Heart left ventricle (tissue), 16 donors: ENCODE measurements at regions not wholly inside any gene's neighbourhood (a gene's known extent, or its start where the extent isn't known, plus 50 kb on each side); places are given as distances from the start of the nearest gene placed in this dataset.
"Not testable (repeated sequence)": the region's sequence is repeated elsewhere in the genome, so short reads cannot be mapped to it uniquely, and the experiment has no call there.

Experiments
- ATAC-seq, 4 donors: fragments of 200-7000 bp; cut with Tn5 transposase; one replicate each; pipeline ENCODE4 v1.9.1; 2020 to 2022; ENCODE audit warnings: moderate library complexity in 4 of 4, mild to moderate bottlenecking in 3 of 4, moderate number of reproducible peaks in 1 of 4
- DNase-seq, 5 donors: peaks; one replicate each; pipeline ENCODE4 v3.0.0-alpha.2; 2020
- H3K27ac ChIP-seq, 12 donors: fragments of 200-600 bp; sonication (generic) in 4 of 12; one replicate each; pipeline versions ENCODE4 v1.5.0 to v1.8.0; 2016 to 2022; ENCODE audit warnings: mild to moderate bottlenecking in 2 of 12
- H3K27me3 ChIP-seq, 9 donors: fragments of 200-600 bp; sonication (generic) in 2 of 9; one replicate each; pipeline versions ENCODE4 v1.5.1 to v1.8.0; 2016 to 2022; ENCODE audit warnings: mild to moderate bottlenecking in 3 of 9
- H3K36me3 ChIP-seq, 9 donors: fragments of 200-600 bp; sonication (generic) in 2 of 9; one replicate each; pipeline versions ENCODE4 v1.5.0 to v1.8.0; 2018 to 2022; ENCODE audit warnings: mild to moderate bottlenecking in 2 of 9
- H3K4me1 ChIP-seq, 12 donors: fragments of 200-600 bp; sonication (generic) in 4 of 12; one replicate each; pipeline versions ENCODE4 v1.5.0 to v1.8.0; 2016 to 2022; ENCODE audit warnings: mild to moderate bottlenecking in 3 of 12
- H3K4me3 ChIP-seq, 12 donors: fragments of 200-600 bp; sonication (generic) in 4 of 12; one replicate each; pipeline versions ENCODE4 v1.5.0 to v1.8.0; 2017 to 2022; ENCODE audit warnings: mild to moderate bottlenecking in 9 of 12, moderate library complexity in 4 of 12
- H3K9me3 ChIP-seq, 12 donors: fragments of 200-600 bp; sonication (generic) in 4 of 12; one replicate each; pipeline versions ENCODE4 v1.5.0 to v1.8.0; 2016 to 2022; ENCODE audit warnings: mild to moderate bottlenecking in 1 of 12
- CTCF ChIP-seq, 12 donors: fragments of 200-600 bp; sonication (generic) in 4 of 12; IDR thresholded peaks; one replicate each; pipeline versions ENCODE4 v1.5.0 to v1.8.0; 2018 to 2022; ENCODE audit warnings: antibody characterized with exemption in 12 of 12, mild to moderate bottlenecking in 5 of 12
- POLR2A ChIP-seq, 2 donors: fragments of 450-650 bp; IDR thresholded peaks; one replicate each; pipeline ENCODE4 v1.6.1; 2017; ENCODE audit warnings: antibody characterized with exemption in 2 of 2, mild to moderate bottlenecking in 2 of 2, moderate library complexity in 2 of 2
- WGBS, 4 donors: extraction: QIAGEN DNeasy Blood & Tissue Kit in 2 of 4; methylation state at CpG; one replicate each; pipeline versions ENCODE4 v1.1.5 to v1.1.7; 2013 to 2018; 5-methylcytosine and 5-hydroxymethylcytosine counted together
- intact Hi-C, 10 donors: fragments of 100-400 bp; cut with DNase I; formaldehyde crosslinking; loops; one replicate each; pipeline versions ENCODE4 v1.11.1 to v1.14.2; 2022
- donor health status: ischemic (EF 13 %, LVEDD 7.1; RV severe dilation, severe dysfunction).
- donor health status: healthy with polysubstance abuse.
- donor health status: DM: no; HTN: yes; CAD: no.
- donor health status: DM: no; HTN: no; CAD: no.
- donor health status: ischemic (EF 25% LVEDD 6.9; RV normal size, moderate dysfunction).
- donor health status: ischemic (EF 25% LVEDD 5.7; RV mildly dilated, moderate dysfunction).
- donor health status: healthy.
- donor health status: DM: yes; HTN: yes; CAD: no.
- donor health status: ischemic (EF 35%, LVEDD 5.7; RV mildly dilated, moderate dysfunction).
- donor health status: nonischemic (EF 11% LVEDD 7.7; RV severe dilation, severe dysfunction).
- donor health status: DM: yes; HTN: yes; CAD: no.
- donor health status: PGD.
- donor health status: ischemic (EF 29% LVEDD 5.4; RV normal size, mild dysfunction).
- donor health status: nonischemic (EF 23%, LVEDD 6.1; RV moderate dilation, normal function).

GRCh38 chr17:5897275-5897911 lies 172.8 kb upstream of the WSCD1 start:
- 4 to 11% (median 6%) methylated on average over 9 to 14 of the region's 14 CpGs for WGBS, 4 donors
- ATAC-seq (no peak), DNase-seq (no peak)
- Histone ChIP-seq H3K27me3 (peaks cover 0 to 38% (median 0%) of the 10 kb centered on the region in 9 donors), H3K4me3 (no peak overlapping the region), H3K9me3 (peaks cover 0 to under 1% (median 0%) of the 10 kb centered on the region in 12 donors), H3K36me3 (no peaks in the 10 kb centered on the region), H3K27ac (no peak overlapping the region), H3K4me1 (no peaks in the 10 kb centered on the region)
- intact Hi-C loops, result no loop called here
- no peak for TF ChIP-seq CTCF (IDR thresholded peaks at IDR 0.05)
- TF ChIP-seq POLR2A (IDR thresholded peaks at IDR 0.05), result no peak

GRCh38 chr17:5897981-5898380 lies 172.2 kb upstream of the WSCD1 start:
- intact Hi-C loops, H3K4me3 ChIP-seq, ATAC-seq, H3K27ac ChIP-seq, DNase-seq, H3K9me3 ChIP-seq, H3K4me1 ChIP-seq, H3K36me3 ChIP-seq: not testable (repeated sequence)
- H3K27me3 ChIP-seq, result peaks cover 0 to 32% (median 0%) of the 10 kb centered on the region in 9 donors
- 74 to 80% (median 76%) methylated on average over 8 of the region's 8 CpGs for WGBS, 4 donors

- 92 to 96% (median 93%) methylated on average over 8 of the region's 8 CpGs for WGBS, 4 donors
- H3K36me3 ChIP-seq, result no peaks in the 10 kb centered on the region
- TF ChIP-seq CTCF (IDR thresholded peaks at IDR 0.05) (no peak), POLR2A (IDR thresholded peaks at IDR 0.05) (no peak)
- H3K4me1 ChIP-seq, result no peaks in the 10 kb centered on the region
- DNase-seq (no peak), ATAC-seq (no peak)
- peaks cover 0 to 29% (median 0%) of the 10 kb centered on the region in 9 donors for H3K27me3 ChIP-seq
- H3K27ac ChIP-seq, result no peak overlapping the region
- no peak overlapping the region for H3K4me3 ChIP-seq
- intact Hi-C loops, result no loop called here
- peaks cover 0 to 11% (median 1%) of the 10 kb centered on the region in 12 donors for H3K9me3 ChIP-seq
These were observed 171.8 kb upstream of the WSCD1 start for GRCh38 chr17:5898406-5898805.

GRCh38 chr17:5899496-5900195 lies 170.5 kb upstream of the WSCD1 start:
- ATAC-seq, result no peak
- TF ChIP-seq CTCF (IDR thresholded peaks at IDR 0.05) (no peak), POLR2A (IDR thresholded peaks at IDR 0.05) (no peak)
- Histone ChIP-seq H3K9me3 (peaks cover 0 to 22% (median 11%) of the 10 kb centered on the region in 12 donors), H3K4me1 (no peaks in the 10 kb centered on the region), H3K27ac (no peak overlapping the region), H3K4me3 (no peak overlapping the region), H3K27me3 (peaks cover 0 to 29% (median 0%) of the 10 kb centered on the region in 9 donors), H3K36me3 (no peaks in the 10 kb centered on the region)
- WGBS, 4 donors, result 80 to 91% (median 84%) methylated on average over 12 of the region's 12 CpGs
- DNase-seq, result no peak
- intact Hi-C loops, result no loop called here
